Panc1 (cell line): ENCODE measurements at regions not wholly inside any gene's neighbourhood (a gene's known extent, or its start where the extent isn't known, plus 50 kb on each side); places are given as distances from the start of the nearest gene placed in this dataset.

Experiments used
- ATAC-seq: fragments of 200-7000 bp; cut with Tn5 transposase; 2 replicates; pipeline ENCODE4 v1.9.1; 2020; ENCODE audit warnings: mild to moderate bottlenecking, moderate library complexity
- BruUV-seq: library from RNA; stranded (reverse); fragments of 400-500 nt; replicated peaks from 2 replicates; lab custom pipeline; 2021; lab: Mats Ljungman, UMichigan
- CTCF ChIA-PET: fragments of 300-600 bp; sonication (Branson Sonifier 250); formaldehyde crosslinking; loops from one replicate; lab custom pipeline; 2022; ENCODE audit warnings: antibody characterized with exemption; lab: Charles Lee
- POLR2A ChIA-PET: fragments of 300-600 bp; sonication (Branson Sonifier 250); formaldehyde crosslinking; loops from one replicate; lab custom pipeline; 2022; ENCODE audit warnings: antibody characterized with exemption; lab: Charles Lee
- DNase-seq: peaks from one replicate; pipeline ENCODE4 v3.0.0-alpha.2; 2010; ENCODE audit warnings: low read depth, low spot score
- H3K27ac ChIP-seq: 2 replicates; pipeline ENCODE4 v1.5.1; 2011; ENCODE audit warnings: mild to moderate bottlenecking, low read length, inconsistent platforms
- H3K27me3 ChIP-seq: fragments of 200-500 bp; sonication (Bioruptor generic); 2 replicates; pipeline ENCODE4 v1.6.0; 2014; ENCODE audit warnings: low read length, inconsistent platforms; ENCODE audit not compliant: control insufficient read depth, insufficient read depth
- H3K36me3 ChIP-seq: fragments of 200-500 bp; sonication (Bioruptor generic); 2 replicates; pipeline ENCODE4 v1.5.1; 2014; ENCODE audit warnings: inconsistent platforms, mild to moderate bottlenecking, low read length, moderate library complexity; ENCODE audit not compliant: control insufficient read depth, insufficient read depth
- H3K4me1 ChIP-seq: 2 replicates; pipeline ENCODE4 v1.5.1; 2011; ENCODE audit warnings: inconsistent platforms, mild to moderate bottlenecking, low read length, moderate library complexity; ENCODE audit not compliant: control insufficient read depth, insufficient read depth
- H3K4me3 ChIP-seq, 2 experiments: 2 replicates each; pipeline ENCODE4 v1.5.1; 2011 to 2012; ENCODE audit warnings: low read depth in 2 of 2, low read length in 2 of 2, mild to moderate bottlenecking in 2 of 2, inconsistent platforms in 1 of 2, moderate library complexity in 1 of 2
- H3K9me3 ChIP-seq: fragments of 200-500 bp; sonication (Bioruptor generic); 2 replicates; pipeline ENCODE4 v1.5.1; 2014; ENCODE audit warnings: low read depth, mild to moderate bottlenecking, inconsistent platforms, low read length, moderate library complexity; ENCODE audit not compliant: control insufficient read depth, insufficient read depth
- CTCF ChIP-seq: fragments of 450-650 bp; IDR thresholded peaks from 2 replicates; pipeline ENCODE4 v1.5.1; 2017; ENCODE audit warnings: mild to moderate bottlenecking
- POLR2AphosphoS5 ChIP-seq: IDR thresholded peaks from 2 replicates; pipeline ENCODE4 v1.6.1; 2012; ENCODE audit warnings: mild to moderate bottlenecking, low read depth, low read length, moderate library complexity
- SIN3A ChIP-seq: IDR thresholded peaks from 2 replicates; pipeline ENCODE4 v1.6.1; 2012; ENCODE audit warnings: low read depth, mild to moderate bottlenecking, low read length, moderate library complexity, borderline replicate concordance; ENCODE audit not compliant: insufficient read depth
- TCF7L2 ChIP-seq: IDR thresholded peaks from 2 replicates; pipeline ENCODE4 v1.6.1; 2011; ENCODE audit warnings: mild to moderate bottlenecking, low read depth, low read length, inconsistent platforms
- in situ Hi-C: cut with HindIII; loops from 2 replicates; pipeline ENCODE4 v1.10.0; 2016; ENCODE audit warnings: low sequenced_read_pairs, low pct_unique_long_range_greater_than_20kb
- intact Hi-C: fragments of 100-400 bp; cut with micrococcal nuclease; formaldehyde crosslinking; loops from one replicate; pipeline ENCODE4 v1.10.0; 2022; ENCODE audit not compliant: unreplicated experiment
- TF ChIP-seq, protein P1 (sequence below), 2 experiments: IDR thresholded peaks; 2 replicates each; pipeline ENCODE4 v1.6.1; 2011 to 2012; ENCODE audit warnings: low read depth in 2 of 2, control low read depth in 1 of 2, low read length in 1 of 2, mild to moderate bottlenecking in 1 of 2, moderate library complexity in 1 of 2; ENCODE audit not compliant: insufficient read depth in 1 of 2

- BruUV-seq: no TSS peak
- POLR2A ChIA-PET: interaction anchor here (0.7 kb wide), 1 partner anchor 433 kb away, joined by 3 read pairs; no protein-coding TSS in a partner anchor
- Histone ChIP-seq H3K27me3 (peaks cover 6% of the 10 kb centered on the region; the same call in 1 of the 2 replicates), H3K27ac (no peak overlapping the region), H3K4me1 (no peaks in the 10 kb centered on the region), H3K4me3 (no peak overlapping the region), H3K36me3 (no peaks in the 10 kb centered on the region), H3K9me3 (no peaks in the 10 kb centered on the region)
- TF ChIP-seq, protein P1, sequence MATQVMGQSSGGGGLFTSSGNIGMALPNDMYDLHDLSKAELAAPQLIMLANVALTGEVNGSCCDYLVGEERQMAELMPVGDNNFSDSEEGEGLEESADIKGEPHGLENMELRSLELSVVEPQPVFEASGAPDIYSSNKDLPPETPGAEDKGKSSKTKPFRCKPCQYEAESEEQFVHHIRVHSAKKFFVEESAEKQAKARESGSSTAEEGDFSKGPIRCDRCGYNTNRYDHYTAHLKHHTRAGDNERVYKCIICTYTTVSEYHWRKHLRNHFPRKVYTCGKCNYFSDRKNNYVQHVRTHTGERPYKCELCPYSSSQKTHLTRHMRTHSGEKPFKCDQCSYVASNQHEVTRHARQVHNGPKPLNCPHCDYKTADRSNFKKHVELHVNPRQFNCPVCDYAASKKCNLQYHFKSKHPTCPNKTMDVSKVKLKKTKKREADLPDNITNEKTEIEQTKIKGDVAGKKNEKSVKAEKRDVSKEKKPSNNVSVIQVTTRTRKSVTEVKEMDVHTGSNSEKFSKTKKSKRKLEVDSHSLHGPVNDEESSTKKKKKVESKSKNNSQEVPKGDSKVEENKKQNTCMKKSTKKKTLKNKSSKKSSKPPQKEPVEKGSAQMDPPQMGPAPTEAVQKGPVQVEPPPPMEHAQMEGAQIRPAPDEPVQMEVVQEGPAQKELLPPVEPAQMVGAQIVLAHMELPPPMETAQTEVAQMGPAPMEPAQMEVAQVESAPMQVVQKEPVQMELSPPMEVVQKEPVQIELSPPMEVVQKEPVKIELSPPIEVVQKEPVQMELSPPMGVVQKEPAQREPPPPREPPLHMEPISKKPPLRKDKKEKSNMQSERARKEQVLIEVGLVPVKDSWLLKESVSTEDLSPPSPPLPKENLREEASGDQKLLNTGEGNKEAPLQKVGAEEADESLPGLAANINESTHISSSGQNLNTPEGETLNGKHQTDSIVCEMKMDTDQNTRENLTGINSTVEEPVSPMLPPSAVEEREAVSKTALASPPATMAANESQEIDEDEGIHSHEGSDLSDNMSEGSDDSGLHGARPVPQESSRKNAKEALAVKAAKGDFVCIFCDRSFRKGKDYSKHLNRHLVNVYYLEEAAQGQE (IDR thresholded peaks at IDR 0.05; ENCODE audit: insufficient read depth in 1 of 2, low read depth in 2 of 2, low read length in 1 of 2): no peak
- TF ChIP-seq POLR2AphosphoS5 (no peak), CTCF (no peak), TCF7L2 (no peak), SIN3A (no peak)
- ATAC-seq: no peak
- intact Hi-C loops: no loop called here
- CTCF ChIA-PET: interaction anchor here (0.6 kb wide), 1 partner anchor 432 kb away, joined by 3 read pairs; no protein-coding TSS in a partner anchor
- in situ Hi-C loops: no loop called here
- no peak for DNase-seq
These were observed 77.6 kb downstream of the PCDH1 start for GRCh38 chr5:141800617-141801016.

DNA sequence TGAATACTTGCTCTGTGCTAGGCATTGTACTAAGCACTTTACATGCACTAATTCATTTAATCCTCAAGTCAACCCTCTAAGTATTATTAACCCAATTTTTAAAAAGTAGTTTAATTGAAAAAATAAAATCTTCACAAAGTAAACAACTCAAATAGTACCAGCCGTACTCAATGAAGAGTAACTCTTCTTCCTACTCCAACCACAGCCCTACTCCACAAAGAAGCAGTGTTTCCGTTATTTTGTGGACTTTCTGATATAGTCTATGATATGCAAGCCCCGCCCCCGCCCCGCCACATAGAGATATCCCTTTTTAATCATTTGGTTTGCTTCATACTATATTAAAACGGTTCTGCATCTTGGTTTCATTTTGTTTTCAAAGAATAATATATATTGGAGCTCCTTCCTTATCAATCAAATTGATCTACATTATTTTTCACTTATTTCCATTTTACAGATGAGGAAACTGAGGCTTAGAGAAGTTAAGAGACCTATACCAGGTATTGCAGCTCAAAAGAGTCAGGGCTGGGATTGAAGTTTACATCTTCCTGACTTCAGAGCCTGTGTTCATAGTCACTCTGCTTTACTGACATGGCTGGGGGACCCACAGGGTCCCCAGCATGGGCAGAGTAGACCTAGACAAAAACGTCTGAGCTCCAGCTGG is 78.6 kb downstream of the PCDH1 start:
- BruUV-seq: no TSS peak
- CTCF ChIA-PET: interaction anchor here (0.6 kb wide), 1 partner anchor 433 kb away, joined by 3 read pairs; no protein-coding TSS in a partner anchor
- no peak for DNase-seq

More for the DNA sequence above, 78.6 kb downstream of the PCDH1 start:
- POLR2A ChIA-PET: interaction anchor here (0.7 kb wide), 1 partner anchor 434 kb away, joined by 3 read pairs; no protein-coding TSS in a partner anchor
- Histone ChIP-seq H3K4me3 (no peak overlapping the region), H3K9me3 (no peaks in the 10 kb centered on the region), H3K27ac (no peak overlapping the region), H3K36me3 (no peaks in the 10 kb centered on the region), H3K27me3 (0 out of 2 replicates have a peak, but pooled peaks cover 3% of the 10 kb centered on the region), H3K4me1 (no peaks in the 10 kb centered on the region)
- intact Hi-C loops (no loop called here), in situ Hi-C loops (no loop called here)
- no peak for TF ChIP-seq SIN3A
- TF ChIP-seq, protein P1 (IDR thresholded peaks at IDR 0.05; ENCODE audit: insufficient read depth in 1 of 2, low read depth in 2 of 2, low read length in 1 of 2): no peak
- no peak for TF ChIP-seq TCF7L2
- ATAC-seq: no peak
